ENCODE measurements at regions not wholly inside any gene's neighbourhood (a gene's known extent, or its start where the extent isn't known, plus 50 kb on each side); places are given as distances from the start of the nearest gene placed in this dataset.

DNA sequence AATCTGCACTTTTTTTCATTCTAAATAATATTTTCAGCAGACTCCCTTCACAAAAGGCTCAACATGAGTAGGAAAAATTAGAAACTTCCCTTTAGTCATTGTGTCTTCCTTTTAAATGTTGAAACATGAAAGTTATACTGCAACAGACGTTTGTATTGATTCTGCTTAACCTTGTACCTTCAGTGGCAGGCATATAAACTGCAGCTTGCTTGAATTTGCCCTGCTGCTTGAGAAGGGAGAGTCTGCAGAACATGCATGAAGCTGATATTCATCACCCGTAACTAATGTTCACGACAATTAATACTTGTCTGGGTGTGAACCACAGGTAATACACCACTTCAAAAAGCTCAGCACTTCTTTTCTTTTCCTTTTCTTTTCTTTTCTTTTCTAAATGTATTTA, 294.7 kb upstream of the LRP1B start:
- TF ChIP-seq, protein P1, sequence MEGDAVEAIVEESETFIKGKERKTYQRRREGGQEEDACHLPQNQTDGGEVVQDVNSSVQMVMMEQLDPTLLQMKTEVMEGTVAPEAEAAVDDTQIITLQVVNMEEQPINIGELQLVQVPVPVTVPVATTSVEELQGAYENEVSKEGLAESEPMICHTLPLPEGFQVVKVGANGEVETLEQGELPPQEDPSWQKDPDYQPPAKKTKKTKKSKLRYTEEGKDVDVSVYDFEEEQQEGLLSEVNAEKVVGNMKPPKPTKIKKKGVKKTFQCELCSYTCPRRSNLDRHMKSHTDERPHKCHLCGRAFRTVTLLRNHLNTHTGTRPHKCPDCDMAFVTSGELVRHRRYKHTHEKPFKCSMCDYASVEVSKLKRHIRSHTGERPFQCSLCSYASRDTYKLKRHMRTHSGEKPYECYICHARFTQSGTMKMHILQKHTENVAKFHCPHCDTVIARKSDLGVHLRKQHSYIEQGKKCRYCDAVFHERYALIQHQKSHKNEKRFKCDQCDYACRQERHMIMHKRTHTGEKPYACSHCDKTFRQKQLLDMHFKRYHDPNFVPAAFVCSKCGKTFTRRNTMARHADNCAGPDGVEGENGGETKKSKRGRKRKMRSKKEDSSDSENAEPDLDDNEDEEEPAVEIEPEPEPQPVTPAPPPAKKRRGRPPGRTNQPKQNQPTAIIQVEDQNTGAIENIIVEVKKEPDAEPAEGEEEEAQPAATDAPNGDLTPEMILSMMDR (conservative IDR thresholded peaks at IDR 0.05), result no peak
- no peak for TF ChIP-seq ZFX (IDR thresholded peaks at IDR 0.05)

Measured in C4-2B (cell line).